ENCODE measurements at regions not wholly inside any gene's neighbourhood (a gene's known extent, or its start where the extent isn't known, plus 50 kb on each side); places are given as distances from the start of the nearest gene placed in this dataset.

DNA sequence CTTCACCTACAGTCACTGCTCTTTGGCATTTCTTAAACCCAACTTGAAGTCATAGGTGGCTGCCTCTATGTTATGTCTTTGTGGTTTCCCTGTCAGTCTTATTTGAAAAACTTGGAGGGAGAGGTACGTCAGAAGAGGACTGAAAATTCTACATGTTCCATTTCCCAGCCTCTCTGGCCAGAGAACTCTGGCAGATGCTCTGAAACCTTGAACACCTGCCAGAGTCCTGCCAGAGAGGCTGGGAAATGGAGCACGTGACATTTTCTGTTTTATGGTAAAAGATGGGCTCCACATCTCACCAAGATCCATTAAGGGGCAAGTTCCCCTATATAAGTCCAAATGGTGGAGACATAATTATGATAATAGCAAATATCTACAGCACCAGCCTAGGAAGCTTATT lies 99.5 kb downstream of the MAFB start:
- DNase-seq, result no peak

DNA sequence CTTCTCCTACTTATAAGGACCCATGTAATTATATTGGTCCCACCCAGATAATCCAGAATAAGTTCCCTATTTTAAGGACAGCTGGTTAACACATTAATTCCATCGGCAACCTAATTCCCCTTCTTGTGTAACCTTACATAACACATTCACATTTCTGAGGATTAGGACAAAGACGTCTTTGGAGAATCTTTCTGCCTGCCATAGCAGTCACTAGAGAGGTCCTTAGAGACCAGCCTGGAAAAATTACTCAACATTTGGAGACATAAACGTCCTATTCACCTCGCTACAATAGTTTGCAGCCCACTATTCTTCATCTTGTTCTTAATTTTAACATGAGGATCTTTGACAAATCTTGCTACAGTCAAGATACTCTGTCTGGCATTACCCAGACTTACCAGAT lies 100.1 kb downstream of the MAFB start:
- no peak for DNase-seq

DNA sequence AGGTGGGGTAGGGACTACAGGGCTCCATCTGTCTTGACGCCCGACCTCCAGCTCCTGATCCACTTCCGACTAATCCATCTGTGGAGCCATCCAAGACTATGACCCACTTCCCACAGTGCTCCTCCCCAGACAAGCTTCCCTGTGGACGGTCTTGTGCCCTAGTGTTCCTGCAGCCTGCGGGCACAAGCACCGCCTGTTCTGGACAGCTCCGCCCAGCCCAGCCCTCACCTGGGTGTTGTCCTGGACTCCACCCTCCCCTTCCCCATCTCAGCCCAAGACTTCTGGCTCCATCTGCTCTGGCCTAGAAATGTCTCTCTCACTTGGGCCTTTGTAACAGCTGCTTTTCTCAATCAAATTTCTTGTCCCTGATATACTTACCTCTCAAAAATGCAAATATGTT lies 102.0 kb downstream of the MAFB start:
- DNase-seq, result no peak

DNA sequence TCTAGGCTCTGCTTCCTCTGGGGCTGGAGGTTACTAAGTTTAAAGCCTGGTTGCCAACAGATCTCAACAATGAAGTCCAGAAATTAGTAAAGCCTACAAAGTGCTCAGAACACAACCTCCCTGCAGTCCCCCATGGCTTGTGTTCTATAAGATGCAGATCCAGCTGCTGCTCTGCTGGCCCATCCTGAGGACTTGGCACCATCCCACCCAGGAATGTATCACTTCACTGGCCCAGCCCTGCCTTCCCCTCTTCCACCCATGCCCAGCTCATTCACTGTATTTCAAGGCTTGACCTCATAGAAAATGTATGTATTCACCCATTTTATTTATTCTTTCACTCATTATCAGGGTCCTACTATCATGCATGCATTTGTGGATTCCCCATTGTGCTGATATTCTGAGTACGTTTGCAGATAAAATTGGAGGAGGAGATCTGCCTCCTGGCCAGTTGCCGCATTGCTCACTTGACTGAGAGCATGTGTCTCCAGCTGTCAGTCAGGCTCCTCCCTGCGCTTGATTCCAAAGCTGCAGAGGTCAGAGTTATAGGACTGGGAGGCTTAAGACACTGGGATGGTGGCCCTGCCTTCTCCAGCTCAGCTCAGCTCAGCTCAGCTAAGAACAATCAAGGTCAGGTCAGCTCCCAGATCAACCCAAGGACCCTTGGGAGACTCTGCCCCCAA lies 104.8 kb downstream of the MAFB start:
- no peak for DNase-seq

DNA sequence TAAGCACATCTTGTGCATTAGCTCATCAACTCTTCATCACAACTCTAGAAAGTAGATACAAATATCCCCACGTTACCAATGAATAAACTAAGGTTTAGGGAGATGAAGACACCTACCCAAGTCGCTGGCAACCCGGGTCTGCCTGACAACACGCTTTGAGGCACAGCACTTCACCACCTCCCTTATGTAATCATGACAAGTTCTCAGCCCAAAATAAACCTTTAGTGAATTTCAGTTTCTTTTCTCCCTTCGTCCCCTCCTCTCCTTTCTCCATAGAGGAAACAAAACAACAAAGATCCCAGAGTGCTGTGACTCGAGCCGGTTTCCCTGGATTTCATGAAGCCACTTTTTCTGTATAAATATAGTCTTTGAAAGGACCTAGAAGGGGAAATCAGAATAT lies 105.4 kb downstream of the MAFB start:
- DNase-seq, result no peak

DNA sequence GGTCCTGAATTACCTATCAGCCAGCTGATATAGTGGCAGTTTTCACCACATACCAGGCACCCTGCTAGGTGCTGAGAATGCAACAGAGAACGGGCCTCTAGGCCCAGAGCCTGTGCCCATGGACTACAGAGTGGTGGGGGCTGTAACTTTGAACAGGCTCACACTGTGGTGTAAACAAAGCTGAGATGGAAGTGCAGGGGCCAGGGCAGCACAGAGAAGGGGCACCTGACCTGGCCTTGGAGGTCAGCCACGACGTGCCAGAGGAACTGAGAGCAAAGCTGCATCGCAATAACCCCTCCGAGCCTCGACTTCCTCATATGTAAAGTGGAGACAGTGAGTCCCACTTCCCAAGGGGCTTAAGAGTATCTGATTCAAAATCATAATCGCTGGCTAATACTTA lies 105.8 kb downstream of the MAFB start:
- DNase-seq, result no peak

DNA sequence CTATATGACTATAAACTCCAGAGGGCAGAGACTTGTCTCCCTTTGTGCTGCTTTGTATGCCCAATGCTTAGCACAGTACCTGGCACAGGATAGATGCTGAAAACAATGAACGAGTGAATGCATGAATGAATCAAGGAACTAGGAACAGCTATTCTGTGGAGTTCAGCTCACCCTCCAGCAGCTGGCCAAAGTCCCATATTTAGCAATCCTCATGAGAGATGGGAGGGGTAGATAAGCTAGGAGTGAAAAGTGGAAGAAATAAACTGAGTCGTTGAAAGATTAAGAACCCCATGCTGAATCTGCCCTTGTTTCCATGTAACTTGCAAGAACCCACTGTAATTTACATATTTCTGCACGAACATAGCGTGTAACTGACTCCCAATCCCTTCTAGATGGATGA lies 106.5 kb downstream of the MAFB start:
- no peak for DNase-seq

DNA sequence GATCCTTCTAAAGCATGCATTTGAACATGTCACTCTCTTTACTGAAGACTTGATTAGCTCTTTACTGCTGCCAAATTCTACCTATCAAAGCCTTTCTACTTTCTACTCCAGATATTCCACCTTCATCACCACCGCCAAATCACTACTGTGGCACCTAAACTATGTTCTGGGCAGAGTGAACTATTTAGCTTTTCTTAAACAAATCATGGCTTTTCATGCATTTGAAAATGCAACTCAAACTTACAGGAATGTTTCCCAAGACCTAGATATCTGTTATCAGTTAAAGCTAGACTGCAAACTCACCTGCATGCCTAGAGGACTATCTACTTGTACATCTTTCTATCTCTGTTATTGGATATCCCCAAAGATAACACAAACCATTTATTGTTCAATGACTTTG lies 109.3 kb downstream of the MAFB start:
- DNase-seq, result no peak

DNA sequence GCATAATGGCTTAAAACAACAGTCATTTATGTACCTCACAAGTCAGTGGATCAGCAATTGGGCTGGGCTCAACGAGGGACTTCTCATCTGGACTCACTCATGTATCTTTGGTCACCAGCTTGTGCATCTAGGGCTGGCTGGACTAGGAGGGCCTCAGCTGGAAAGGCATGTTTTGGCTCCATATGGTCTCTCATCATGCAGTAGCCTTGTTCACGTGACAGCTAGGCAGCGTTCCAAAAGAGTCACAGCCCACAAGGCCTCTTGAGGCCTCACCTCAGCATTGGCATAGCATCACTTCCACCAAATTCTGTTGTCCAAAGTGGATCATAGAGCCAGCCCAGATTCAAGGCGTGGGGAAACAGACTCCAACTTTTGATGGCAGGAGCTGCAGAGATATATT lies 110.1 kb downstream of the MAFB start:
- no peak for DNase-seq

DNA sequence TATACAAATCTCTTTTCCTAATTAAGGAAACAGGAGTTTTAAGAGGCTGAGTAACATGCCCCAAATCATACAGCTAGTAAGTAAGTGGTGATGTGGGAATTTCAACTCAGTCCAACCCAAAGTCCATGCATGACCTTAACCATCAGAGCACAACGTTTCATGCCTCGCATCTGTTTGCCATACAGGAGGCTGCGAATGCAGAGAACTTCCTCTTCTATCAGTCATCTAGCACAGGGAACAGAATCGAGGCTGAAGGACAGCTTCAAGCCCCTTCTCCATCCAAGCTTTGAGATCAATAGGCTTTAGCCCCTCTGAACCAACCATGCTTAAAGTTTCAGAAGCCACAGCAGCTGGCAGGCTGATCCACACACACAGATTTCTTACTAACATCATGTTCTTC lies 113.2 kb downstream of the MAFB start:
- DNase-seq, result no peak

DNA sequence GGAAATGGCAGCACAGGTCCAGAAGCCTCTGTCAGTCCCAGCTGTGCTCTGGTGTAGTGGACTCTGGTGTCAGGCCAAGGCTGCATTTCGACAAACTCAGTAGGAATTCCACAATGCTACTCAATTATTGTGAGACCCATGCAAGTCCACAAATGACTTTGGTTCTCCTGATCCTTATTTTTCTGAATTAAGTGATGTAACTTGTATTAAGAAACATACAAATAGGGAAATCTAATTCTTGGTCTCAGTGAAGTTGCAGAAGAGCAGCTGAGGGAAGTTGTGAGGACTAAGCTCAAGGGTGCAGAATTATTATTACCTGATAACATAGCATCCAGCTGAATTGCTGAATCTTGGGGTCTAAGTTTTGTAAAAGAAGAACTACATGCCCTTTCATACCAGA lies 116.8 kb downstream of the MAFB start:
- no peak for DNase-seq

DNA sequence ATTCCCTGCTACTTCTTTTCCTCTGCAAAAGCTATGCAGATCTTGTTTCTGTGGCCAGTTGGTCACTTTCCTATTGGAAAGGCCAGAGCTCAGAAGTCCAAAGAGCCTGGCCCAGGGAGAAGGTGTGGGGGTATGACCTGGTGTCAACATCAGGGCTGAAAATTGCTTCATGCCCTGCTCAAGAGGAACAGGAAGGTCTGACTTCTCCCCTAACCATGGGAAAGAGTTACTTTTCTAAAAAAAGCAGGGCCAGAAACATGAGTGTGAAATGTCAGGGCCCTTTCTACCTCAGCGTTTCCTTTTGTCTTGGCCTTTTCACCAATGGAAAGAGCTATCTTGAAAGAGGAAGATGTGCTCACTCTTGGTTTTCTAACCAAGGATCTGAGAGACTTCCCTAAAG lies 117.4 kb downstream of the MAFB start:
- no peak for DNase-seq

DNA sequence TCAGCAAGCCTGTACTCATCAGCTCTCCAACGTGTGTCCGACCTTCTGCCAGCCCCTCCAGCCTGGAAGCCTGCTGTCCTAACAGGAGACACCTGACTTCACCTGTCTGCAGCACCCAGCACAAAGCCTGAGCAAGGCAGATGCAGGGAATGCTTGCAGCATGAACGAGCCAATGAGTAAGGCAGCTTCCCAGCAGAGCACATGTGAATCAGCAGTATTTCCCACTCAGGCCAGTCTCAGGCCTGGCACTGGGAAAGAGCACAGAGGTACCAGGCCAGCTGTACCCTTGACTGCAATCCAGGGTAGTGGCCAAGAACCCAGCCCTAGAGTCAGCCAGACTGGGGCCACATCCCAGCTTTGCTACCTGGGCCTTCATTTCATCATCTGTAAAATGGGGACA lies 120.8 kb downstream of the MAFB start:
- DNase-seq, result no peak

DNA sequence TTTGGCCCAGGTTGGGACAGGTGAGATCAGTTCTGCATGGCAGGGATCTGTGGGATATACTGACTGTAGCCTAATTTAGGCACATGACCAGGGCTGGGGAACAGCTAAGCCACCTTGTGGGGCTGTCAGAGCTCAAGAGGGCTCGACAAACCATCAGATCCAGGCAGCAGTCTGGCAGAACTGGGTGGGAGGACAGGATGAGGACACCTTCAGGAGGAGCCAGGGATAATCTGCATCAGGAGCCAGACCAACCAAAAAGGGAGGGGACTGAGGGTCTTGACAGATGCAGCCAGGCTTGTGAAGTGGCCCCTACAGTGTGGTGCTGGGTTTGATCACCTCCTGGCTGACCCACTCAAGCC lies 123.4 kb downstream of the MAFB start:
- DNase-seq, result no peak

DNA sequence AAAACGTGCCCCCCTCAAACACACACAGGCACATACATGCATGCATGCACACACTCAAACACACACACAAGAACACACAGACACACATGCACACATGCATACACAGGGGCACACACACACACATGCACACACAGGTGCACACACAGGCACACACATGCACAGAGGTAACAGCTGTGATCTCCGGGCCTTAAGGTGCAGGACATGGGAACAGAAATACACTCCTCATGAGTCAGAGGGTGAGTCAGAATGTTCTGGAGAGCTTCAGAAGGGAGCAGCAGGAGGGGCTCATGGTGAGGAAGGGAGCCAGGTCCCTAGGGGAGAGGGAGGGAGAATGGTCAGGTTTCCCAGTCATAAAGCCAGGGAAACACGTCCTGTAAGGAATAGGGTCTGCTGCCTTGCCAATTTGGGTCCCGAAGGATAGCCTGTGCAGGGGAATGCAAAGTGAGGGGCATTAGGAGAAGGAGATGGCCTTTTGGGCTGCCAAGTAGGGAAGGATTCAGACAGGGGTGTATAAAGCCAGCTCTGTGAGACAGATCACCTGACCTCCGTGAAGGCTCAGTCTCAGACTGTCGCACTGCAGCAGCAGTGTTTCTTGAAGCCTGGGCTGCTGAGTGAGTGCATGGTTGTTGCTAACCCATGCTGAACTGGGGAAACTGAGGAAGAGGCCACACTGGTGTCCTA lies 123.9 kb downstream of the MAFB start:
- no peak for DNase-seq

DNA sequence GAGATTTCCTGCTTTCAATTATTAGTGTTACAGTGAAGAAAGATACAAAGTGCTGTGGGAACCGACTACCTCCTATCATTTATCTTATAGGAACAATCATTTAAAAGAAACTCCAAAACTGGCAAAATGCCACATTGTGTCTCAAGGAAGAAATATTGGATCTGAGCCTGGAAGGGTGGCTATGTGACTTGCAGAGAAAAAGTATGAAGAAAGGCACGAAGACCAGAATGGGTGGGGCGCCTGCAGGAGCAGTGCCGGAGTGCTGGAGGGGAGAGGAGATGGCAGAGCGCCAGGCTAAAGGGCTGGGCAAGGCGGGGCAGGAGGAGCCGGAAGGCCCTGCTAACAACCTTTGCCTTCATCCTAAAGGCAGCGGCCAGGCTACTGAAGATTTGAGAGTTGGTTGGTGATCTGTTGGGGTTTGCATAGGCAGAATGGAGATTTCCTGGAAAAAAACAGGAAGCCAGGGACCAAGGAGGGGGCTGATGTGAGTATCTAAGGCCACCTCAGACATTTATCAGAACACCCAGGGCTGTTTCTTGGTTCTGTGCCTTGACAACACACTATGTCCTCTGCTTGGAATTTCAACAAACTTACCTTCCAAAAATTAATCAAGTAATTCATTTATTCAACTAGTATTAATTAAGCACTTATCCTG lies 125.6 kb downstream of the MAFB start:
- DNase-seq, result no peak

DNA sequence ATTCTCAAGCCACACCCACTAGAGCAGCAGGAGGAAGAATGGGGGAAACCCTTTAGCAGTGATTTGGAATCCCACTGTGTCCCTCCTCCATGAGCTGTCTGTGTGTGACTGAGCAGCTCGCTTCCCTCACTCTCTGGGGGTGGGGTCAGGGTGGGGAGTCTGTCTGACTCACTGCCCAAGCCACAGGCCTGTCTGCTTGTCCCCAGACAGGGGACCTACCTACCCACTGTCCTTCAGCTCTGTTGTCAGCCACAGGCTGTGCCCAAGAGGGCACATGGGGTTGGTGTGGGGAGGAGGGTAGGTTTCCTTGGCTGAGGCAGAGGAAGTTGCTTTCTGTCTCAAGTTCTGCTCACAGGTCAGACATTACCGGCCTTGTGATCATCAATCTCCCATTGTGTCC lies 127.0 kb downstream of the MAFB start:
- DNase-seq, result no peak

DNA sequence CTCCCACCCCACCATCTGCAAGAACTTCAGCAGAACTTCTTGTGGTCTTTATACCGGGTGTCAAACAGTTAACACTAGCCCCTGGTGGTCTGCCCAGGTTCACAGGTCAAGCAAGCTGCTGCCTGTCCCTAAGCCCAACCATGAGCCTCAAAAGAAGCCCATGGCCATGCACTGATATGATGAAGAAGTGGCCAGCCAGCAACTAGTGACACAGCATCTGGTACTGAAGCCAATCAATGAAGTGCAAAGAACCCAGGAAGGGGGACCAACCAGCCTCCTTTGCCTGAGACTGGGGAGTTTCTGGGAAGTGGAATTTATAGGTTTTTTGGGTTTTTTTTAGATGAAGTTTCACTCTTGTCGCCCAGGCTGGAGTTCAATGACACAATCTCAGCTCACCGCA lies 127.8 kb downstream of the MAFB start:
- DNase-seq, result no peak

DNA sequence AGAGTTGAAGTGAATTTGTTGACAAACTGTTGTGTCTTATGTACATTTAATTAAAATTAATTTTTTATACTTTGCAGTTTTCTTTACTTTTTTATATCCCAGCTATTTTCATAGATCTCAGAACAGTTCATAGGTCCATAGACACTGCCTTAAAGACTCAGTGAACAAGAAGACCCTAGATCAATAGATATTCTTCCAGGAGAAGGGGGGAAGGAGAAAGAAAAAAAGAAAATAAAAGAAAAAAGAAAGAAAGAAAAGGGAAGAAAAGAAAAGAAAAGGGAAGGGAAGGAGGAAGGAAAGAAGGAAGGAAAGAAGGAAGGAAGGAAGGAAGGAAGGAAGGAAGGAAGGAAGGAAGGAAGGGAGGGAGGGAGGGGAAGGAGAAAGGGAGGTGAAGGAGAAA lies 130.8 kb downstream of the MAFB start:
- DNase-seq, result no peak

DNA sequence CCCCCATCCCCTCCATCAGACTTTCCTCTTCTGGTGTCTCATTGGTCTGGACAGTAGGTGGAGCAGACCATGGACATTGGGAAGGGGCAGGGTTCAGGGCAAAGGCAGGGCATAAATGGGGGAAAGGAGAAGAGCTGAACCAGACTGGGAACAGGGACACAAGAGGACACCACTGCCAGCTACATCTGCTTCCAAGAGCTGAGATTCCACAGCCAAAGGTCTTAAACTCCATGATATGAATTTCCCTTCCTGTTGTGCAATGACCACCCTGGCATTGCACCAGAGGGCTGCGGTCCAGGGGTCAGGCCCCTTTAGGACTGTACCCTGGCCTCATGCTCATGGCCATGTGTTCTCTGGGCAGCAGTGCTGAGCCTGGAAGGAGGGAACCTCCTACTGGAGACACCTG lies 137.9 kb downstream of the MAFB start:
- DNase-seq, result no peak

DNA sequence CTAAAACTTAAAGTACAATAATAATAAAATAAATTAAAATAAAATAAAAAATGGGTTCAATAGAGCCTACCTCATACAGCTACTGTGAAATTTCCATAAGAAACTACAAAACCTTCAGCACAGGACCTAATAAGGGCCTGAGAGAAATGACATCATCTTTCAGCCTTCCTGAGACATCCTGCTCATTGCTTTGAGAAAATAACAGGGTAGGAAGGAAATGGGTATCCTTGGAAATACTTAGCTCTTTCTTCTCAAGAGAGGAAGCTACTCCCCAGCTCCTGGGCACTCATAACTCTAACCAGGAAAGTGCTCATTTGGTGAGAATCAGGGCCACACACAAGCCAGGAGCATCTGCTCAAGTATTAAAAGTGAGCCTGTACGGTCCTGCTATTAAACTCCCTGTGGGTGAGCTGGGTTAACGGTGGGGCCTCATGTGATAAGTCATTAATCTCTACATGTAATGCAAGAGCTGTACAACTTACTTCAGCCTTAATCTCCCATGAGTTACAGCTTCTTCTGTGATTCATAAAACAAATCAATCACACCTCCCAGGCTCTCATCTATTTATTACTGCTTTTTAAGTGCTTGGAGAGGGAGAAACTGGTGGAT lies 141.4 kb downstream of the MAFB start:
- no peak for DNase-seq

DNA sequence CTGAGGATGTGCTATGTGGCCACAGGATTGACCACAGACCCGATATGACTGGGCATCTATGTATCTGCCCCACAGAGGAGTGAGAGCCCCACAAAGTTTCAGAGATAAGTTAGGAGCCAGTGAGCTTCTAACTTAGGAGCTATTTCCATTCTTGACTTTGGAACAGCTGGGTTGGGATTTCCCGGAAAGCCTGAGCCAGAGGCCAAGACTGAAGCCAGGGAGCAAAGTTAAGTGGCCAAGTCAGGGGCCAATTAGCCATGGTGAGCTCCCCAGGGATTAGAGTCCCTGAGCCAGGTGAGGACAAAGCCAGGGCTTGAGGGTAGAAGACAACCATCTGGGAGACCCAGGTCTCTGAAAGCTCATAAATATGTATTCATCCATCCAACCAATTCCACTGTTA lies 143.6 kb downstream of the MAFB start:
- no peak for DNase-seq

DNA sequence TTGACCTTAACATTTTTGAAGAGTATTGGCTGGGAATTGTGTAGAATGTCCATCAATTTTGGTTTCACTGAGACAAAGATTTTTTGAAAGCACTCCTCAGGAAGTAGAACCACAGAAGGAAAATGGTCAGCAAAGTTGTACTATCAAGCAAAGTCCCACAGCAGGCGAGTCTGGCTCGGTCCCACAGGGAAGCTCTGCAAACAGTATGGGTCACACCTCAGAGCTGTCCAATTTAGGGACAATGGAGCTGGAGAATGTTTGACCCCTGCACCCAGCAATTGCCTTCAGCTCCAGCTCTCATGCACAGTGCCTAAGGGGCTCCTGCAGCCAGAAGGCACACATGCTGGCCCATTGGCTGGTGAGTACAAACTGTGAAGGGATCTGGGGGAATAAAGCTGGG lies 147.0 kb downstream of the MAFB start:
- no peak for DNase-seq

DNA sequence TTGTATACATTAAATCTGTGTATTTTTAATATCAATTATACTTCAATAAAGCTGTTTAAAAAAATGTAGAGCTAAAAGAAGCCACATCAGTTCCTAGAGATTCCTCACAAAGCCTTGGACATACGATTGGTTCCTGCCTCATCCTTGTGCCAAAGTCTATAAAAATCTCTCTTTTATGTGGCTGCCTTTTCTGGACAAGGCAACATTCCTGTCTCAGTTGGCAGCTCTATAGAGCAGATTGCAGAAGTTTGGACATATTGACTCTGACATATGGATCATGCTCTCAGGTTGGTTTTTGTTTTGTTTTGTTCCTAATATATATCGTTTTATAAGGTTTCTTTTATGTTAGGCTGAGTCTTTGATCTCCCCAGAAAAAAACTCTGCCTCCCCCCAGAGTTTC lies 148.9 kb downstream of the MAFB start:
- DNase-seq, result no peak

Measured in kidney glomerular epithelial cell (primary cell).